Lung (tissue), 11 donors: ENCODE measurements at regions not wholly inside any gene's neighbourhood (a gene's known extent, or its start where the extent isn't known, plus 50 kb on each side); places are given as distances from the start of the nearest gene placed in this dataset.

Experiments used
- ATAC-seq: fragments of 200-7000 bp; cut with Tn5 transposase; one replicate; pipeline ENCODE4 v1.9.1; 2020; ENCODE audit warnings: moderate number of reproducible peaks; ENCODE audit not compliant: insufficient read depth, low FRiP score
- DNase-seq, 3 donors: peaks; one replicate each; pipeline ENCODE4 v3.0.0-alpha.2; 2013 to 2017
- H3K27ac ChIP-seq, 2 donors: one replicate each; pipeline ENCODE4 v1.5.1; 2013; ENCODE audit warnings: mild to moderate bottlenecking in 2 of 2, moderate library complexity in 2 of 2, control low read depth in 1 of 2, inconsistent platforms in 1 of 2, low read depth in 1 of 2, low read length in 1 of 2
- H3K27me3 ChIP-seq, 3 donors: one replicate each; pipeline ENCODE4 v1.5.1; 2013; ENCODE audit warnings: low read length in 2 of 3; ENCODE audit not compliant: control insufficient read depth in 3 of 3, insufficient read depth in 3 of 3
- H3K36me3 ChIP-seq, 4 donors: one replicate each; pipeline ENCODE4 v1.5.1; 2013; ENCODE audit warnings: low read length in 4 of 4, mild to moderate bottlenecking in 1 of 4, moderate library complexity in 1 of 4; ENCODE audit not compliant: control insufficient read depth in 4 of 4, insufficient read depth in 4 of 4
- H3K4me1 ChIP-seq, 5 donors: one replicate each; pipeline ENCODE4 v1.5.1; 2013; ENCODE audit warnings: low read length in 5 of 5, mild to moderate bottlenecking in 2 of 5, moderate library complexity in 1 of 5; ENCODE audit not compliant: control insufficient read depth in 5 of 5, insufficient read depth in 5 of 5
- H3K4me3 ChIP-seq: one replicate; pipeline ENCODE4 v1.5.1; 2013; ENCODE audit warnings: mild to moderate bottlenecking, control low read depth, moderate library complexity
- H3K9ac ChIP-seq, 2 donors: one replicate each; pipeline ENCODE4 v1.5.1; 2013; ENCODE audit warnings: low read length in 2 of 2, control low read depth in 1 of 2; ENCODE audit not compliant: insufficient read depth in 1 of 2
- H3K9me3 ChIP-seq, 4 donors: one replicate each; pipeline ENCODE4 v1.5.1; 2013; ENCODE audit warnings: low read length in 3 of 4, mild to moderate bottlenecking in 1 of 4, moderate library complexity in 1 of 4; ENCODE audit not compliant: control insufficient read depth in 4 of 4, insufficient read depth in 3 of 4
- CTCF ChIP-seq: IDR thresholded peaks from 2 replicates; pipeline ENCODE4 v1.5.1; 2012; ENCODE audit warnings: mild to moderate bottlenecking; ENCODE audit errors: control extremely low read depth, extremely low read depth
- WGBS, 2 donors: extraction: QIAGEN DNeasy Blood & Tissue Kit; methylation state at CpG; one replicate each; pipeline ENCODE4 v1.1.7; 2013; 5-methylcytosine and 5-hydroxymethylcytosine counted together
- donor health status: control.
- donor health status: control.
- donor health status: Bipolar disorder and iron deficiency.
- donor health status: healthy.
- donor health status: DM: yes; HTN: yes; CAD: no.

GRCh38 chr10:61124756-61125530, 181.0 kb upstream of the RHOBTB1 start:
- no peaks in the 10 kb centered on the region for H3K27me3 ChIP-seq
- H3K4me3 ChIP-seq, result no peak overlapping the region
- no peak overlapping the region for H3K27ac ChIP-seq
- ATAC-seq, result no peak
- H3K36me3 ChIP-seq, result no peaks in the 10 kb centered on the region
- no peak for DNase-seq
- no peaks in the 10 kb centered on the region for H3K4me1 ChIP-seq
- no peaks in the 10 kb centered on the region for H3K9me3 ChIP-seq
- TF ChIP-seq CTCF, result no peak
- no peak overlapping the region for H3K9ac ChIP-seq
- WGBS, 2 donors, result 64 to 69% methylated on average over 6 of the region's 6 CpGs

GRCh38 chr10:61120805-61121204, 176.8 kb upstream of the RHOBTB1 start:
- 90 to 94% methylated on average over 2 of the region's 2 CpGs for WGBS, 2 donors
- no peak for ATAC-seq
- Histone ChIP-seq H3K4me1 (no peaks in the 10 kb centered on the region), H3K36me3 (no peaks in the 10 kb centered on the region), H3K9ac (no peak overlapping the region), H3K9me3 (no peaks in the 10 kb centered on the region), H3K27me3 (no peaks in the 10 kb centered on the region), H3K27ac (no peak overlapping the region), H3K4me3 (no peak overlapping the region)
- no peak for DNase-seq
- TF ChIP-seq CTCF, result no peak

- ATAC-seq (no peak), DNase-seq (no peak)
- WGBS, 2 donors, result 63 to 81% methylated on average over 1 of the region's 1 CpG
- H3K36me3 ChIP-seq, result no peaks in the 10 kb centered on the region
- no peak overlapping the region for H3K9ac ChIP-seq
- no peak for TF ChIP-seq CTCF
- no peaks in the 10 kb centered on the region for H3K9me3 ChIP-seq
- H3K4me1 ChIP-seq, result no peaks in the 10 kb centered on the region
- no peaks in the 10 kb centered on the region for H3K27me3 ChIP-seq
- H3K4me3 ChIP-seq, result no peak overlapping the region
- H3K27ac ChIP-seq, result no peak overlapping the region
Measured at GRCh38 chr10:61119573-61119972, 175.6 kb upstream of the RHOBTB1 start.

GRCh38 chr10:61115897-61116296, 171.9 kb upstream of the RHOBTB1 start:
- no peak overlapping the region for H3K4me3 ChIP-seq
- H3K9me3 ChIP-seq, result no peaks in the 10 kb centered on the region
- no peak overlapping the region for H3K27ac ChIP-seq
- no peak for TF ChIP-seq CTCF
- no peaks in the 10 kb centered on the region for H3K27me3 ChIP-seq
- no peak overlapping the region for H3K9ac ChIP-seq
- H3K36me3 ChIP-seq, result no peaks in the 10 kb centered on the region
- no peak for DNase-seq
- H3K4me1 ChIP-seq, result peaks cover 0 to 4% (median 0%) of the 10 kb centered on the region in 5 donors
- no peak for ATAC-seq
